WTC11 (cell line): ENCODE measurements at regions not wholly inside any gene's neighbourhood (a gene's known extent, or its start where the extent isn't known, plus 50 kb on each side); places are given as distances from the start of the nearest gene placed in this dataset.

Experiments
- ATAC-seq: fragments of 200-7000 bp; cut with Tn5 transposase; 2 replicates; pipeline ENCODE4 v1.10.0; 2021; ENCODE audit warnings: mild to moderate bottlenecking, moderate library complexity
- CTCF ChIA-PET: fragments of 300-600 bp; sonication (Branson Sonifier 250); formaldehyde crosslinking; loops from one replicate; lab custom pipeline; 2021; ENCODE audit warnings: antibody characterized with exemption; lab: Charles Lee
- POLR2A ChIA-PET: fragments of 350-600 bp; sonication (Branson Sonifier 250); formaldehyde crosslinking; loops from one replicate; lab custom pipeline; 2021; ENCODE audit warnings: antibody characterized with exemption; lab: Charles Lee
- DNase-seq: peaks from one replicate; pipeline ENCODE4 v3.0.0; 2021; ENCODE audit warnings: low spot score
- H3K27ac Mint-ChIP-seq: 2 replicates; pipeline ENCODE4 v1.8.0; 2021; ENCODE audit warnings: mixed read lengths
- H3K27me3 Mint-ChIP-seq: 2 replicates; pipeline ENCODE4 v1.8.0; 2021; ENCODE audit warnings: low read depth, mild to moderate bottlenecking, moderate library complexity, mixed read lengths
- H3K36me3 Mint-ChIP-seq: 2 replicates; pipeline ENCODE4 v1.8.0; 2021; ENCODE audit warnings: mixed read lengths
- H3K4me1 Mint-ChIP-seq: 2 replicates; pipeline ENCODE4 v1.8.0; 2022; ENCODE audit warnings: mixed read lengths
- H3K4me3 Mint-ChIP-seq: 2 replicates; pipeline ENCODE4 v1.8.0; 2021; ENCODE audit warnings: mild to moderate bottlenecking, moderate library complexity, mixed read lengths
- H3K9me3 Mint-ChIP-seq: 2 replicates; pipeline ENCODE4 v1.8.0; 2021; ENCODE audit warnings: mixed read lengths
- ELF4 ChIP-seq: sonication (generic); formaldehyde crosslinking; IDR thresholded peaks from 2 replicates; pipeline ENCODE4 v1.8.1; 2022; ENCODE audit warnings: low read depth, mild to moderate bottlenecking, moderate library complexity, missing genetic modification reagents
- EMX1 ChIP-seq: fragments of 250-450 bp; sonication (Bioruptor Pico); IDR thresholded peaks from 2 replicates; pipeline ENCODE4 v1.8.0; 2021; ENCODE audit warnings: mild to moderate bottlenecking
- GABPB1 ChIP-seq: sonication (generic); formaldehyde crosslinking; IDR thresholded peaks from 2 replicates; pipeline ENCODE4 v1.8.1; 2023; ENCODE audit warnings: mild to moderate bottlenecking, missing genetic modification reagents
- NFE2L1 ChIP-seq: sonication (generic); formaldehyde crosslinking; IDR thresholded peaks from 2 replicates; pipeline ENCODE4 v1.8.1; 2023; ENCODE audit warnings: missing genetic modification reagents
- NFYB ChIP-seq: sonication (generic); formaldehyde crosslinking; conservative IDR thresholded peaks from 2 replicates; pipeline ENCODE4 v1.8.0; 2022; ENCODE audit warnings: low read depth, missing genetic modification reagents
- NR3C1 ChIP-seq: sonication (generic); formaldehyde crosslinking; conservative IDR thresholded peaks from 2 replicates; pipeline ENCODE4 v1.8.1; 2023; ENCODE audit warnings: low read depth, mild to moderate bottlenecking, missing genetic modification reagents
- RELA ChIP-seq: sonication (generic); formaldehyde crosslinking; IDR thresholded peaks from 2 replicates; pipeline ENCODE4 v1.8.1; 2022; ENCODE audit warnings: missing genetic modification reagents, mild to moderate bottlenecking, borderline replicate concordance
- SMAD3 ChIP-seq: sonication (generic); formaldehyde crosslinking; IDR thresholded peaks from 2 replicates; pipeline ENCODE4 v1.8.0; 2022; ENCODE audit warnings: missing genetic modification reagents, mild to moderate bottlenecking, borderline replicate concordance
- SMAD4 ChIP-seq: sonication (generic); formaldehyde crosslinking; IDR thresholded peaks from 2 replicates; pipeline ENCODE4 v1.8.0; 2022; ENCODE audit warnings: mild to moderate bottlenecking, missing genetic modification reagents
- ZNF671 ChIP-seq: fragments of 250-450 bp; sonication (Bioruptor Pico); IDR thresholded peaks from 2 replicates; pipeline ENCODE4 v1.8.0; 2021; ENCODE audit warnings: mild to moderate bottlenecking
- TF ChIP-seq, protein P1 (sequence below): sonication (generic); formaldehyde crosslinking; IDR thresholded peaks from 2 replicates; pipeline ENCODE4 v1.8.0; 2023; ENCODE audit warnings: mild to moderate bottlenecking, missing genetic modification reagents
- TF ChIP-seq, protein P2 (sequence below): fragments of 250-450 bp; sonication (Bioruptor Pico); IDR thresholded peaks from 2 replicates; pipeline ENCODE4 v1.9.0; 2021; ENCODE audit warnings: moderate library complexity, mild to moderate bottlenecking, inconsistent platforms, borderline replicate concordance
- TF ChIP-seq, protein P3 (sequence below): sonication (generic); formaldehyde crosslinking; IDR thresholded peaks from 2 replicates; pipeline ENCODE4 v1.8.1; 2022; ENCODE audit warnings: missing genetic modification reagents, borderline replicate concordance
- TF ChIP-seq, protein P4 (sequence below): sonication (generic); formaldehyde crosslinking; IDR thresholded peaks from 2 replicates; pipeline ENCODE4 v1.8.0; 2022; ENCODE audit warnings: mild to moderate bottlenecking, missing genetic modification reagents

DNA sequence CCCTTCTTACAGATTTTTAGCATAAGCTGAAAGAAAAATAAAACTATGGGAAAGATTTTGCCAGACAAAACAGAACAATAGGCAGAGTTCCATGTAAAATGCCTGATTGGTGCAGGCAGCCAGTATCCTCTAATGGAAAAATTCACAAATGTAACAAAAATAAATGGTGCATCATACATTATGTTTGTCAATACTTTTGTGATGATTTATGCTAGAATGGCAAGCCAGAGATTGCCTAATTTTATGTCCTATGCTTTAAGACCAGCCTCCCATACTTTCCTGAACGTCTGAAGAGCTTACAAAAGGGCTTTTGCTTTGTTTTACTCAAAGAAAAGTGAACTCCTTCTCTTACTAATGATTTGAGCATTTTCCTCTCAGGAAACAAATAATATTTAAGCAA lies 81.5 kb upstream of the KCNJ15 start (continued):
- TF ChIP-seq, protein P1, sequence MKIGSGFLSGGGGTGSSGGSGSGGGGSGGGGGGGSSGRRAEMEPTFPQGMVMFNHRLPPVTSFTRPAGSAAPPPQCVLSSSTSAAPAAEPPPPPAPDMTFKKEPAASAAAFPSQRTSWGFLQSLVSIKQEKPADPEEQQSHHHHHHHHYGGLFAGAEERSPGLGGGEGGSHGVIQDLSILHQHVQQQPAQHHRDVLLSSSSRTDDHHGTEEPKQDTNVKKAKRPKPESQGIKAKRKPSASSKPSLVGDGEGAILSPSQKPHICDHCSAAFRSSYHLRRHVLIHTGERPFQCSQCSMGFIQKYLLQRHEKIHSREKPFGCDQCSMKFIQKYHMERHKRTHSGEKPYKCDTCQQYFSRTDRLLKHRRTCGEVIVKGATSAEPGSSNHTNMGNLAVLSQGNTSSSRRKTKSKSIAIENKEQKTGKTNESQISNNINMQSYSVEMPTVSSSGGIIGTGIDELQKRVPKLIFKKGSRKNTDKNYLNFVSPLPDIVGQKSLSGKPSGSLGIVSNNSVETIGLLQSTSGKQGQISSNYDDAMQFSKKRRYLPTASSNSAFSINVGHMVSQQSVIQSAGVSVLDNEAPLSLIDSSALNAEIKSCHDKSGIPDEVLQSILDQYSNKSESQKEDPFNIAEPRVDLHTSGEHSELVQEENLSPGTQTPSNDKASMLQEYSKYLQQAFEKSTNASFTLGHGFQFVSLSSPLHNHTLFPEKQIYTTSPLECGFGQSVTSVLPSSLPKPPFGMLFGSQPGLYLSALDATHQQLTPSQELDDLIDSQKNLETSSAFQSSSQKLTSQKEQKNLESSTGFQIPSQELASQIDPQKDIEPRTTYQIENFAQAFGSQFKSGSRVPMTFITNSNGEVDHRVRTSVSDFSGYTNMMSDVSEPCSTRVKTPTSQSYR (CRISPR knock-in tag): no peak
- TF ChIP-seq, protein P2, sequence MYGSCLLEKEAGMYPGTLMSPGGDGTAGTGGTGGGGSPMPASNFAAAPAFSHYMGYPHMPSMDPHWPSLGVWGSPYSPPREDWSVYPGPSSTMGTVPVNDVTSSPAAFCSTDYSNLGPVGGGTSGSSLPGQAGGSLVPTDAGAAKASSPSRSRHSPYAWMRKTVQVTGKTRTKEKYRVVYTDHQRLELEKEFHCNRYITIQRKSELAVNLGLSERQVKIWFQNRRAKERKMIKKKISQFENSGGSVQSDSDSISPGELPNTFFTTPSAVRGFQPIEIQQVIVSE: no peak

DNA sequence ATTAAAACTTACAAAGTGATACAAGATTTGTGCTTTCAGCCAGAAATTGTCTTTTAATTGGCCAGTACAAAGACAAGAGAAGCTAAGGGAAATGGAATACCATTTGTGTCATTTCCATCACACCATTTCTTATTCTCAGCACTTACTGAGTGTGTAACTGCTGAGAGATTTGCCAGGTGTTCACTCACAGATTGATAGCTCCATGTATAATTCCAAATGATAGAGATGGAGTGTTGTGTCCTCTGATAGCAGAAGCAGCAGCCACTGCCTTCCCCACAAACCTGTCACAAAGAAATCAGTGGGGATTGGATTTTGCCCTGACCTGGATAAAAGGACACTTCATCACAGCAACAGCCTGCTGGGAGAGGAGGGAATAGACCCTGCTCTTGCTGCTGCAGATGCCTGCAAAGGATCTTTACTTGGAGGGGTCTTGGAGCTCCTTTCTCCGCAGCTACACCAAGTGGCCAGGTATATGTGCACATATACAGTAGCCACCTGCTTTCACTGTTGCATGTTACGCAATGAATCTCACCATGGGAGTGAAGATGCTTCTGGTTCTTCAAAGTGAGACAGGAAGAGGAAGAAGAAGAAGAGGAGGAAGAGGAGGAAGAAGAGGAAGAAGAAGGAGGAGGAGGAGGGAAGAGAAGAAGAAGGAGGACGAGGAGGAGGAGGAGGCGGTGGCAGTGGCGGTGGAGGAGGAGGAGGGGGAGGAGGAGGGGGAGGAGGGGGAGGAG lies 78.7 kb upstream of the KCNJ15 start:
- no peaks in the 10 kb centered on the region for H3K36me3 Mint-ChIP-seq
- H3K4me3 Mint-ChIP-seq: no peak overlapping the region
- ATAC-seq (no peak), DNase-seq (no peak)
- H3K4me1 Mint-ChIP-seq: peaks cover 8% of the 10 kb centered on the region; the same call in 1 of the 2 replicates
- H3K27ac Mint-ChIP-seq: no peak overlapping the region
- peaks cover 7% of the 10 kb centered on the region for H3K9me3 Mint-ChIP-seq
- TF ChIP-seq NR3C1: no peak
- ChIA-PET CTCF (interaction anchor here (2.1 kb wide), 1 partner anchor 175 kb away, joined by 9 read pairs; no protein-coding TSS in a partner anchor), POLR2A (no interaction called here)
- no peaks in the 10 kb centered on the region for H3K27me3 Mint-ChIP-seq

DNA sequence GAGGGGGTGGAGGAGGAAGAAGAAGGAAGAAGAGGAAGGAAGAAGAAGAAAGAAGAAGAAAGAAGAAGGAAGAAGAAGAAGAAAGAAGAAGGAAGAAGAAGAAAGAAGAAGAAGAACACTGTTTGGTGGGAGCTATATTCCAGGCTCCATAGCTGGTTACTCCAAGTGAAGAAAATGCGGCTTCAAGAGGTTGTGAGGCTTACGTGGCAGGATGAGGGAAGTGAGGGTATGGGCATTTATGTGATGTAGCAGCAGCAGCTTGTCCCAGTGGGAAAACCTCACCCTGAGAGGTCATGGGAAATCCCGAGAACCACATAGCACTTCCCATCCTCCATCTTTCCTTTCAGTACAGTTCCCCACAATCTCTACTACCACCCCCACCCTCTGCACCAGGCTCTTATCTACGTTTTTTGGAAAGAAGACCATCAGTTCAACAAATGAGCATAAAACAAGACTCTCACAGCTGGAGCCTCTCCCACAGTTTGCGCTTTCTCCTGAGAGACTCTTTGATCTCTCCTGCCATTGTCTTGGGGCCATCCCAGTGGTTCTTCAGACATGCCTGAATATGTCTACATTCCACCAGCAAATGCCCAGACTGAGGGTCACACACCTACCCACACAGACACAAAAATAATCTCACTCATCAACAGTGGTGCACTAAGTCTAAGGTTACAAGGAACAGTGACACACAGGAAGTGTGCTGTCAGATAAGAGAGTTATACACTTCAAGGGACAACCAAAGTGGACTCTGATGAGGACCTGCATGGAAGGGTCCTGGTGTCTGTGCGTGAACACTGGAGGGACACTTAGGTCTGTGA lies 77.9 kb upstream of the KCNJ15 start:
- ATAC-seq: no peak
- no peak for TF ChIP-seq RELA (CRISPR knock-in tag)
- TF ChIP-seq, protein P3, sequence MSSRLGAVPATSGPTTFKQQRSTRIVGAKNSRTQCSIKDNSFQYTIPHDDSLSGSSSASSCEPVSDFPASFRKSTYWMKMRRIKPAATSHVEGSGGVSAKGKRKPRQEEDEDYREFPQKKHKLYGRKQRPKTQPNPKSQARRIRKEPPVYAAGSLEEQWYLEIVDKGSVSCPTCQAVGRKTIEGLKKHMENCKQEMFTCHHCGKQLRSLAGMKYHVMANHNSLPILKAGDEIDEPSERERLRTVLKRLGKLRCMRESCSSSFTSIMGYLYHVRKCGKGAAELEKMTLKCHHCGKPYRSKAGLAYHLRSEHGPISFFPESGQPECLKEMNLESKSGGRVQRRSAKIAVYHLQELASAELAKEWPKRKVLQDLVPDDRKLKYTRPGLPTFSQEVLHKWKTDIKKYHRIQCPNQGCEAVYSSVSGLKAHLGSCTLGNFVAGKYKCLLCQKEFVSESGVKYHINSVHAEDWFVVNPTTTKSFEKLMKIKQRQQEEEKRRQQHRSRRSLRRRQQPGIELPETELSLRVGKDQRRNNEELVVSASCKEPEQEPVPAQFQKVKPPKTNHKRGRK (CRISPR knock-in tag): 0 out of 2 replicates have a peak, but pooled peaks have one; percentile 31
- TF ChIP-seq SMAD3: no peak
- no peak for TF ChIP-seq GABPB1 (CRISPR knock-in tag)
- H3K9me3 Mint-ChIP-seq: peaks cover 10% of the 10 kb centered on the region
- no peaks in the 10 kb centered on the region for H3K36me3 Mint-ChIP-seq
- ChIA-PET POLR2A (no interaction called here), CTCF (interaction anchor here (2.1 kb wide), 1 partner anchor 174 kb away, joined by 9 read pairs; no protein-coding TSS in a partner anchor)
- peaks cover 8% of the 10 kb centered on the region; the same call in 1 of the 2 replicates for H3K4me1 Mint-ChIP-seq
- no peaks in the 10 kb centered on the region for H3K27me3 Mint-ChIP-seq
- no peak overlapping the region for H3K4me3 Mint-ChIP-seq
- H3K27ac Mint-ChIP-seq: no peak overlapping the region
- no peak for DNase-seq

DNA sequence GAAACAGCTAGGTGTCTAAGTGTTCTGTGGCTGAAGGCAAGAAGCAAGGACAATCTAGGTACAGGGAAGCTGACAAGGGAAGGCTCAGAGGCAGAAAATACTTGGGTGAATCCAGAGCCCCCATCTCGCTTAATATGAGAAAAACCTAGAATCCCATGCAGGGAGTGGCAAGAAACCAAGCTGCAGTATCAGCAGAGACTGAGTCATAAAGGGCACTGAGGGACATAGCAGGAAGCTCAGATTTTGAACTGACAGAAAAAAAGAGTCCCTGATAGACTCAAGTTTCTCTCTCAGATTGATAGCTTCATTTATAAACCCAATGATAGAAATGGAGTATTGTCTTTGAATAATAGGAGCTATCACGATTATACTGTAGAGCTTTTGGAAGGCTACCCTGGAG lies 77.3 kb upstream of the KCNJ15 start:
- POLR2A ChIA-PET: no interaction called here

More for the DNA sequence above, 77.3 kb upstream of the KCNJ15 start:
- H3K9me3 Mint-ChIP-seq: peaks cover 12% of the 10 kb centered on the region
- no peaks in the 10 kb centered on the region for H3K36me3 Mint-ChIP-seq
- no peak overlapping the region for H3K4me3 Mint-ChIP-seq
- H3K27me3 Mint-ChIP-seq: no peaks in the 10 kb centered on the region
- CTCF ChIA-PET: interaction anchor here (0.9 to 2.1 kb wide), 2 partner anchors 173 to 177 kb away, joined by 3 to 9 read pairs; no protein-coding TSS in a partner anchor
- no peak overlapping the region for H3K27ac Mint-ChIP-seq
- no peak for ATAC-seq
- TF ChIP-seq SMAD4 (no peak), ELF4 (CRISPR knock-in tag) (no peak), EMX1 (CRISPR knock-in tag) (no peak), ZNF671 (no peak), NFYB (CRISPR knock-in tag) (no peak), NFE2L1 (no peak)
- TF ChIP-seq, protein P4, sequence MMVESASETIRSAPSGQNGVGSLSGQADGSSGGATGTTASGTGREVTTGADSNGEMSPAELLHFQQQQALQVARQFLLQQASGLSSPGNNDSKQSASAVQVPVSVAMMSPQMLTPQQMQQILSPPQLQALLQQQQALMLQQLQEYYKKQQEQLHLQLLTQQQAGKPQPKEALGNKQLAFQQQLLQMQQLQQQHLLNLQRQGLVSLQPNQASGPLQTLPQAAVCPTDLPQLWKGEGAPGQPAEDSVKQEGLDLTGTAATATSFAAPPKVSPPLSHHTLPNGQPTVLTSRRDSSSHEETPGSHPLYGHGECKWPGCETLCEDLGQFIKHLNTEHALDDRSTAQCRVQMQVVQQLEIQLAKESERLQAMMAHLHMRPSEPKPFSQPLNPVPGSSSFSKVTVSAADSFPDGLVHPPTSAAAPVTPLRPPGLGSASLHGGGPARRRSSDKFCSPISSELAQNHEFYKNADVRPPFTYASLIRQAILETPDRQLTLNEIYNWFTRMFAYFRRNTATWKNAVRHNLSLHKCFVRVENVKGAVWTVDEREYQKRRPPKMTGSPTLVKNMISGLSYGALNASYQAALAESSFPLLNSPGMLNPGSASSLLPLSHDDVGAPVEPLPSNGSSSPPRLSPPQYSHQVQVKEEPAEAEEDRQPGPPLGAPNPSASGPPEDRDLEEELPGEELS (CRISPR knock-in tag): no peak
- TF ChIP-seq, all 79 proteins: peak for 0
- peaks cover 6% of the 10 kb centered on the region; the same call in 1 of the 2 replicates for H3K4me1 Mint-ChIP-seq
- DNase-seq: no peak
